GM18505 (cell line): ENCODE measurements at regions not wholly inside any gene's neighbourhood (a gene's known extent, or its start where the extent isn't known, plus 50 kb on each side); places are given as distances from the start of the nearest gene placed in this dataset.
"Not testable (repeated sequence)": the region's sequence is repeated elsewhere in the genome, so short reads cannot be mapped to it uniquely, and the experiment has no call there.

Experiments
- ATAC-seq: cut with Tn5 transposase; IDR thresholded peaks from one replicate; pipeline ENCODE4 v1.9.1; 2021; ENCODE audit not compliant: unreplicated experiment
- POLR2A ChIP-seq: IDR thresholded peaks from 4 replicates; pipeline ENCODE4 v1.6.1; 2011; ENCODE audit warnings: borderline replicate concordance; ENCODE audit not compliant: insufficient read depth, insufficient read length; ENCODE audit errors: extremely low read depth

GRCh38 chr17:45628019-45628418 is 137.5 kb upstream of the PLEKHM1 start:
- no peak for TF ChIP-seq POLR2A
- no peak for ATAC-seq

DNA sequence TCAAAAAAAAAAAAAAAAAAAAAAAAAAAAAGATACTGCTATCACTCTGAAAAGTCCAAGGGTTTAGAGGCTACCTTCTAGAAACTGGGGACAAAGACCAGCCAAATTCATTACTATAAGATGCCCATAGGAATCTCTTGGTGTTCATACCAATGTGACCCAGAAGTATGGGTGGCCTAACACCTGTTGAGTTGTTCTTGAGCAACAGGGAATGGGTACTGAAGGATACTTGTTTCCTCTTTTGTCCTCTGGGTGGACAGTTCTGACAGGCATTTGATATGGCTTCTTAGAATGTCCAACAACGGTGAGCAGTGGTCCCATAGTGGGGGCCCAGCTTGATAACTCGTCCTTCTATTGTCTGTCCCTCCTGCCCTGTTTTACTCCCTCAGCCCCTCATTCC is 141.4 kb upstream of the PLEKHM1 start:
- no peak for TF ChIP-seq POLR2A
- no peak for ATAC-seq

- TF ChIP-seq POLR2A, result no peak
- ATAC-seq, result no peak
Measured at GRCh38 chr17:45639297-45639849, 144.7 kb upstream of the CRHR1 start.

DNA sequence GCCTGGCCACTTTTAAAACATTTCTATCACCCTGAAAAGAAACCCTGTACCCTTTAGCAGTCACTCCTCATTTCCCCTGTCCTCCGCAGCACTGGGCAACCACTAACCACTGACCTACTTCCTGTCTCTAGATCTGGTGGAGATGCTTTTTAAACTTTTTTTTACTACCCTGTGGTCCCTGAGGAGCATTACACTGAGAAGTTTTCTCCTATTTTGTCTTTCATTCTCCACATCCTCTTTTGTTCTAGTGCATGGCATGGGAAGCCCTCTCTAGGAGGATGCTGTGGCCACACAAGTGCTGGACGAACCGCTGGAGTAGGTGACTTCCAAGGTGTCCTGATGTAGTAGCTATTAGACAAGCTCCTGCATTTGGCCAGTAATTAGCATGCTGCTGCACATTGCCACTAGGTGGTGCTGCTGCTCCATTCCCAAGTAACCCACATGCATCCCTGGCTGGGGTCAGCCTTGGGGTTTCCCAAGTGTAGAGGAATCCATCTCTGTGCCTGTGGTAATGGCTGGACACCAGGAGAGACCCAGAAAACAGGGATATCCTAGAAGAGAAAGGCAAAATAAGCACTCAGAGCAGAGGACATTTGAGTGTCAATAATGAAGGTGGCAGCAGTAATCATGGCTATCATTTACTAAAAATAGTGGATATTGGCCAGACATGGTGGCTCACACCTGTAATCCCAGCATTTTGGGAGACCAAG is 143.8 kb upstream of the CRHR1 start:
- no peak for ATAC-seq

DNA sequence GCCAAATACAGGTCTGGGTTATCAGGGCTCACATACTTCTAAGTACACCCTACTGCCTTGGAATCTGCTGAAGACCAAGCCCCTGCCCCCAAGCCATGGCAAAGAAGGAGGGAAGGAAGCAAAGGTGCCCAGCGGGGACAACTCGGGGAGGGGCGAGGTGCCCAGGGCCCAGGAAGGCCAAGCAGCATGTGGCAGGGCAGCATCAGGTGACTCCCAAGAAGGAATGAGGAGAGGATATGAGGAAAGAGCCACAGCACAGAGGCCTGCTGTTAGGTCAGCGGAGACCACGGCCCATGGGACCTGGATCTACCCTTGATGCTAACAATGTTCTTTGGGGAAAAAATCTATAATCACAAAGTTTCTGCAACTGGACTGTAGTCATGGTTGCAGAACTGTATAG is 142.6 kb upstream of the CRHR1 start:
- TF ChIP-seq POLR2A, result no peak
- ATAC-seq, result no peak

More for the DNA sequence above, 143.8 kb upstream of the CRHR1 start:
- no peak for TF ChIP-seq POLR2A

GRCh38 chr17:45643591-45643990 is 140.5 kb upstream of the CRHR1 start:
- no peak for ATAC-seq

GRCh38 chr17:45644637-45645036 is 139.5 kb upstream of the CRHR1 start:
- ATAC-seq, result not testable (repeated sequence)

More at GRCh38 chr17:45643591-45643990, 140.5 kb upstream of the CRHR1 start:
- no peak for TF ChIP-seq POLR2A

DNA sequence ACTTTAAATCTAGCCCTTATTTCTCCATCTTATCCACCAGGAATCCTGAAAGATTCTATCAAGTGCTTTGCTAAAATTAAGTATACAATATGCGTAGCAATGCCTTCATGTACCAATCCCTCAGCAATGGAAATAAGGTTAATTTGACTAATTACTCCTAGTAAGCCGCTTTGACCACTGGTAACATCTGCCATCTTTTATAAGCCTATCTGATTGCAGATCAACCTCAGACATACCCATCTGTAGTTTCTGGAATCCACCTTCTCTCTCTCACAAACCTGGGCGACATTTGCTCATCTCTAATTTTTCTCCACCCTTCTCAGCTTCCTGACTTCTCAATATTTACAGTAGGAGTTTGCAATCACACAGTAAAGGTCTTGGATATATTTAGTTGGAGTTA is 138.8 kb upstream of the CRHR1 start:
- no peak for ATAC-seq

DNA sequence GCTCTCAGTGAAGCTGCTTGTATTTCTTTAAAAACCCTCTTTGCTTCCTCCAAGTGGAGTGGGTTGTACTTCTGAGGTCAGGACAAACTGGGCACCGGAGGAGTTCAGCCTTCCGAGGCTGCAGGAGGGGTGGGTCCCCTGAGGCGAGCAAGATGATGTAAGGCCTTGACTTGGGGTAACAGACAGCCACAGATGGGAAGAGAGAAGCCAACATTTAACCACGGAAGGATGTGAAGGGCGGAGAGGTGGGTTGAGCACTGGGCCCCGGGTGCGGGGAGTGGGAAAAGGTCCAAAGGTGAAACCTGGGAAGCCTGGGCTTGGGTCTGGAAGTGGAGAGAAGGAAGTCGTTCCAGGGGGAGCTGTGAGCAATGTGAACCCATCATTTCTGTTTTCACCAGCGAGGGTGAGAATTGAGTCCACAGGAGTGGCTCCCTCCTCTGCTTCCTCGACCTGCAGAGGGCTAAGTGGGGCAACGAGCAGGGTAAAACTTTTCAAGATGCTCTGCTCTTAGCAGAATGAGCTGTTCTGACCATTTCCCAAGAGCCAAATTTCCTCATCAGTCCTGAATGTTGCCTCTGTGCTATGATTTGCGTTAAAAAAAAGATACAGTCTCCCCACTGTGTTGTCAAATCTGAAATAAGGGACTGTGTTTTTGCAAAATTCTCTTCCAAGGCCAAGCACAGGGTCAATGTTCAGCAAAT is 137.7 kb upstream of the CRHR1 start:
- TF ChIP-seq POLR2A, result no peak
- ATAC-seq, result no peak

More for the DNA sequence above, 138.8 kb upstream of the CRHR1 start:
- TF ChIP-seq POLR2A, result no peak

DNA sequence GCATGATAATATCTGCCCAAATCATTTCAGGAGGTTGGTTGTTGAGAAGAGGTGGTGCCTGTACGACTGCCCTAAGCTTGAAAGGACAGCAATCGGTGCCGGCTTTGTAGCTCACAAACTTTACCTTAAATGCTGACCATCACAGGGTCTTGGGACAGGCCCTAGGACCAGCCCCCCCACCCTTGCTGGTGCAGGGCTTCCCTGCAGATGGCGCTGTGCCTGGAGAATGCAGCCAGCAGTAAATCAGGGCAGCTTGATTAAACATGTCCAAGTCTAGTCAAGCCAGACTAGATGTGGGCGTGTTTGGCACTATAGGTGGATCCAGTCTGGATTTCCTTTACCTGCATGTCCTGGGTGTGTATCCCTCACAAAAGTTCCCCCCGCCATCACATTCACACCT is 135.5 kb upstream of the CRHR1 start:
- no peak for ATAC-seq
- no peak for TF ChIP-seq POLR2A

- no peak for ATAC-seq
- no peak for TF ChIP-seq POLR2A
Measured at GRCh38 chr17:45649796-45650195, 134.3 kb upstream of the CRHR1 start.

- ATAC-seq, result no peak
- no peak for TF ChIP-seq POLR2A
Measured at GRCh38 chr17:45650561-45650960, 133.6 kb upstream of the CRHR1 start.

GRCh38 chr17:45651145-45651709 is 132.9 kb upstream of the CRHR1 start:
- TF ChIP-seq POLR2A, result no peak
- no peak for ATAC-seq

DNA sequence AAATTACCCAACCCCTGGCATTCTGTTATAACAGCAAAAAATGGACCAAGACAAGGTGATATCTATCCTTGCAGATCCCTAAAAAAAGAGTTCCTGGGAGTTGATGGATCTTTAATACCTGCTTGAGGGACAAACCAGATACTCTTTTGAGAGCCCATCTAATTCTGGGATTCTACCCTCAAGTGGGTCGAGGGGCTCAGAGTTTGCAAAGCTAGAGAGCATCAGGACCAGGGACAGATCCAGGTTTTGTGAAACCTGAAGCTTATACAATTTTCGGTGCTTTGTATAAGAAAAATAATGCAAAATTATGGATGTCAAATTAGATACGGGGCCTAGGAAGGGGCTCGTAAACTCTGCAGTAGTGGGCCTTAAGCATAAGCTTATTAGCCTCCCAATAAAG is 130.5 kb upstream of the CRHR1 start:
- no peak for TF ChIP-seq POLR2A
- ATAC-seq, result no peak
